Fibroblast of villous mesenchyme (primary cell): ENCODE measurements at regions not wholly inside any gene's neighbourhood (a gene's known extent, or its start where the extent isn't known, plus 50 kb on each side); places are given as distances from the start of the nearest gene placed in this dataset.

Experiments used
- DNase-seq: peaks from one replicate; pipeline ENCODE4 v3.0.0-alpha.2; 2010; ENCODE audit warnings: low read depth
- H3K4me3 ChIP-seq: 2 replicates; pipeline ENCODE4 v1.5.1; 2011; ENCODE audit warnings: low read depth, mild to moderate bottlenecking, low read length
- CTCF ChIP-seq: IDR thresholded peaks from 2 replicates; pipeline ENCODE4 v1.5.1; 2012; ENCODE audit warnings: low read depth, mild to moderate bottlenecking, low read length; ENCODE audit not compliant: insufficient read depth

- DNase-seq: no peak
- TF ChIP-seq CTCF: no peak
- no peak overlapping the region for H3K4me3 ChIP-seq
Observed at GRCh38 chr16:79282806-79283205, 317.7 kb downstream of the MAF start.

GRCh38 chr16:79278506-79278905, 322.0 kb downstream of the MAF start:
- H3K4me3 ChIP-seq: no peak overlapping the region
- no peak for DNase-seq
- TF ChIP-seq CTCF: no peak

GRCh38 chr16:79276501-79276900, 324.0 kb downstream of the MAF start:
- no peak for TF ChIP-seq CTCF
- DNase-seq: no peak
- H3K4me3 ChIP-seq: no peak overlapping the region

- DNase-seq: no peak
- no peak for TF ChIP-seq CTCF
- no peak overlapping the region for H3K4me3 ChIP-seq
Observed at GRCh38 chr16:79274264-79274663, 326.3 kb downstream of the MAF start.

GRCh38 chr16:79272141-79272577, 328.4 kb downstream of the MAF start:
- no peak overlapping the region for H3K4me3 ChIP-seq
- TF ChIP-seq CTCF: no peak
- DNase-seq: no peak

GRCh38 chr16:79271583-79271982, 329.0 kb downstream of the MAF start:
- no peak for DNase-seq
- no peak for TF ChIP-seq CTCF
- H3K4me3 ChIP-seq: no peak overlapping the region

GRCh38 chr16:79270011-79270410, 330.5 kb downstream of the MAF start:
- TF ChIP-seq CTCF: no peak
- H3K4me3 ChIP-seq: no peak overlapping the region
- DNase-seq: no peak
